ENCODE measurements at regions not wholly inside any gene's neighbourhood (a gene's known extent, or its start where the extent isn't known, plus 50 kb on each side); places are given as distances from the start of the nearest gene placed in this dataset.
"Not testable (repeated sequence)": the region's sequence is repeated elsewhere in the genome, so short reads cannot be mapped to it uniquely, and the experiment has no call there.

- DNase-seq = no peak
Measured at GRCh38 chr5:130937046-130937445, 228.0 kb downstream of the HINT1 start.

GRCh38 chr5:130923543-130924124 is 241.4 kb downstream of the HINT1 start:
- DNase-seq = no peak

- DNase-seq = no peak
Measured at GRCh38 chr5:130912088-130912487, 253.0 kb downstream of the HINT1 start.

GRCh38 chr5:130908186-130908585 is 256.9 kb downstream of the HINT1 start:
- no peak for DNase-seq

- DNase-seq = peak; percentile 34
Measured at GRCh38 chr5:130897537-130898195, 267.4 kb downstream of the HINT1 start.

GRCh38 chr5:130897181-130897536 is 267.9 kb downstream of the HINT1 start:
- not testable (repeated sequence) for DNase-seq

GRCh38 chr5:130896636-130897035 is 268.4 kb downstream of the HINT1 start:
- DNase-seq = no peak

- no peak for DNase-seq
Measured at GRCh38 chr5:130893006-130893405, 272.1 kb downstream of the HINT1 start.

GRCh38 chr5:130890610-130891009 is 274.4 kb downstream of the HINT1 start:
- no peak for DNase-seq

- DNase-seq = no peak
Measured at GRCh38 chr5:130885691-130886090, 279.4 kb downstream of the HINT1 start.

- DNase-seq = no peak
Measured at GRCh38 chr5:130885027-130885426, 280.0 kb downstream of the HINT1 start.

- no peak for DNase-seq
Measured at GRCh38 chr5:130884023-130884422, 281.0 kb downstream of the HINT1 start.

- DNase-seq = no peak
Measured at GRCh38 chr5:130875656-130876055, 289.4 kb downstream of the HINT1 start.

- DNase-seq = no peak
Measured at GRCh38 chr5:130874861-130875417, 290.1 kb downstream of the HINT1 start.

GRCh38 chr5:130871346-130872086 is 293.5 kb downstream of the HINT1 start:
- peak; percentile 2 for DNase-seq

- no peak for DNase-seq
Measured at GRCh38 chr5:130870691-130871090, 294.4 kb downstream of the HINT1 start.

- no peak for DNase-seq
Measured at GRCh38 chr5:130868186-130868840, 296.7 kb downstream of the HINT1 start.

GRCh38 chr5:130845049-130845765 is 319.8 kb downstream of the HINT1 start:
- DNase-seq = no peak

- no peak for DNase-seq
Measured at GRCh38 chr5:130836729-130837649, 328.1 kb downstream of the HINT1 start.

- DNase-seq = not testable (repeated sequence)
Measured at GRCh38 chr5:130817598-130818384, 347.3 kb downstream of the HINT1 start.

- DNase-seq = no peak
Measured at GRCh38 chr5:130815246-130815645, 349.8 kb downstream of the HINT1 start.

Data from SHP77 treated with DMSO at 0.1 percent for 48 hours (cell line).